Osteocyte (in vitro differentiated cells): ENCODE measurements at regions not wholly inside any gene's neighbourhood (a gene's known extent, or its start where the extent isn't known, plus 50 kb on each side); places are given as distances from the start of the nearest gene placed in this dataset.

ENCODE experiments used
- DNase-seq: peaks from one replicate; pipeline ENCODE4 v3.0.0; 2021; ENCODE audit warnings: mixed read lengths; ENCODE audit not compliant: unreplicated experiment; ENCODE audit errors: extremely low spot score
- H3K27ac Mint-ChIP-seq: one replicate; pipeline ENCODE4 v1.8.0; 2021; ENCODE audit warnings: mild to moderate bottlenecking, mixed read lengths; ENCODE audit not compliant: unreplicated experiment
- H3K27me3 Mint-ChIP-seq: one replicate; pipeline ENCODE4 v1.8.0; 2021; ENCODE audit warnings: mixed read lengths; ENCODE audit not compliant: unreplicated experiment
- H3K36me3 Mint-ChIP-seq: one replicate; pipeline ENCODE4 v1.8.0; 2021; ENCODE audit warnings: mixed read lengths; ENCODE audit not compliant: unreplicated experiment
- H3K4me1 Mint-ChIP-seq: one replicate; pipeline ENCODE4 v1.8.0; 2021; ENCODE audit warnings: mixed read lengths; ENCODE audit not compliant: unreplicated experiment
- H3K4me3 Mint-ChIP-seq: one replicate; pipeline ENCODE4 v1.8.0; 2021; ENCODE audit warnings: mild to moderate bottlenecking, moderate library complexity, mixed read lengths; ENCODE audit not compliant: unreplicated experiment
- H3K9me3 Mint-ChIP-seq: one replicate; pipeline ENCODE4 v1.8.0; 2021; ENCODE audit warnings: mixed read lengths; ENCODE audit not compliant: unreplicated experiment
- CTCF ChIP-seq: fragments of 200-600 bp; sonication (generic); IDR thresholded peaks from 2 replicates; pipeline ENCODE4 v1.5.0; 2021; ENCODE audit warnings: antibody characterized with exemption, mild to moderate bottlenecking, moderate library complexity

DNA sequence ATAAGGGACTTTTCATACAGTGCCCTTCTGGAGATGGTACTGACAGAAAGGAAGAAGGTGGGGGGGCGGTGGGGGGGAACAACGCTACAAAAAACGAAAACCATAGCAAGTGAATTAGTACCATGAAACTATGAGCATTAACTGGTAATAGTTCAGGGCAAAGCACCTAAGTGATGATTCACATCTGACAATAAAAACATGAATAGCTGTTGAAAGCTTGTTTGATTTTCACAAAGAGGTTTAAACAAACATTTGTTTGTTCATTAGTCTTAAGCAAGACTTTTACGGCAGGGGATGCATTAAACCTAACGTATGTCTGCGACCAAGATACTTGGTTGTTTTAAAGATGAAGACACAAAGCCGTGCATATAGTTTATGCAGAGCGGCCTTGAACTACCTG is 177.5 kb downstream of the LMO4 start:
- no peaks in the 10 kb centered on the region for H3K9me3 Mint-ChIP-seq
- TF ChIP-seq CTCF = no peak
- no peak overlapping the region for H3K4me3 Mint-ChIP-seq
- no peaks in the 10 kb centered on the region for H3K4me1 Mint-ChIP-seq
- DNase-seq = no peak
- H3K27ac Mint-ChIP-seq = no peak overlapping the region
- no peaks in the 10 kb centered on the region for H3K36me3 Mint-ChIP-seq
- peaks cover 4% of the 10 kb centered on the region for H3K27me3 Mint-ChIP-seq

DNA sequence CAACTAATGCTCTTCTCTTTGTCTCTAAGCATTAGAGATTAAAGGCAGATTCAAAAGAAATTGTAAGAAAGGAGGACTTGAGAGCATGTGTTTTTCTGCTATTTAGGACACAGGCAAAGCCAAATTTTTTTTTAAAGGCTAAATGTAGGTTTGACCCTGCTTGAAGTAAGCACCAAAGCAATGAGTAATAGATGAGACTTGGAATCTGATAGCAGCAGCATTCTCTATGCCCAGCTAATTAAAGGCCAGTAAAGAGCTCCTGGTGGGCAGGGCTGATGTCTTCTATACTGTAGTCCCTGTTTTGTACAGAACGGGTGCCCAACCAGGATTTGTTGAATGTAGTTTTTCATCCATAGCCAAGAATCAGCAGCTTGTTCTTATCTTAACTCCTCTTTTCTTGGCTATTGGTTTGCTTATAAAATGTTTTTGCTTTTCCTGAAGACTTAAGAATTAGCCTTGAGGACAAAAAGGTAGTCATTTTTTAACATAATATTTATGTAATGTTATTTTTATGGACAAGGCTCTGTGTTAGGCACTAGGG is 179.6 kb downstream of the LMO4 start:
- no peak overlapping the region for H3K27ac Mint-ChIP-seq
- DNase-seq = no peak
- no peak overlapping the region for H3K4me3 Mint-ChIP-seq
- no peaks in the 10 kb centered on the region for H3K36me3 Mint-ChIP-seq
- H3K9me3 Mint-ChIP-seq = no peaks in the 10 kb centered on the region
- no peak for TF ChIP-seq CTCF
- H3K4me1 Mint-ChIP-seq = no peaks in the 10 kb centered on the region
- H3K27me3 Mint-ChIP-seq = peaks cover 4% of the 10 kb centered on the region

GRCh38 chr1:87510540-87510939 is 181.9 kb downstream of the LMO4 start:
- no peaks in the 10 kb centered on the region for H3K36me3 Mint-ChIP-seq
- H3K27ac Mint-ChIP-seq = no peak overlapping the region
- no peak for TF ChIP-seq CTCF
- H3K27me3 Mint-ChIP-seq = peaks cover 4% of the 10 kb centered on the region
- DNase-seq = no peak
- H3K9me3 Mint-ChIP-seq = no peaks in the 10 kb centered on the region
- H3K4me3 Mint-ChIP-seq = no peak overlapping the region
- no peaks in the 10 kb centered on the region for H3K4me1 Mint-ChIP-seq

GRCh38 chr1:87511449-87511848 is 182.8 kb downstream of the LMO4 start:
- DNase-seq = no peak
- Mint-ChIP-seq H3K4me3 (no peak overlapping the region), H3K36me3 (no peaks in the 10 kb centered on the region), H3K27me3 (peaks cover 4% of the 10 kb centered on the region), H3K4me1 (no peaks in the 10 kb centered on the region), H3K27ac (no peak overlapping the region), H3K9me3 (no peaks in the 10 kb centered on the region)
- TF ChIP-seq CTCF = no peak

GRCh38 chr1:87512431-87512830 is 183.8 kb downstream of the LMO4 start:
- no peak for DNase-seq
- TF ChIP-seq CTCF = no peak
- no peak overlapping the region for H3K4me3 Mint-ChIP-seq
- H3K36me3 Mint-ChIP-seq = no peaks in the 10 kb centered on the region
- no peaks in the 10 kb centered on the region for H3K4me1 Mint-ChIP-seq
- no peak overlapping the region for H3K27ac Mint-ChIP-seq
- H3K27me3 Mint-ChIP-seq = no peaks in the 10 kb centered on the region
- no peaks in the 10 kb centered on the region for H3K9me3 Mint-ChIP-seq
